Non-pigmented ciliary epithelial cell (primary cell): ENCODE measurements at regions not wholly inside any gene's neighbourhood (a gene's known extent, or its start where the extent isn't known, plus 50 kb on each side); places are given as distances from the start of the nearest gene placed in this dataset.
A peak's percentile ranks its signal among the peaks of the same experiment; 100 is the strongest.

Experiments
- DNase-seq: peaks from one replicate; pipeline ENCODE4 v3.0.0-alpha.2; 2010; ENCODE audit warnings: low read depth

DNA sequence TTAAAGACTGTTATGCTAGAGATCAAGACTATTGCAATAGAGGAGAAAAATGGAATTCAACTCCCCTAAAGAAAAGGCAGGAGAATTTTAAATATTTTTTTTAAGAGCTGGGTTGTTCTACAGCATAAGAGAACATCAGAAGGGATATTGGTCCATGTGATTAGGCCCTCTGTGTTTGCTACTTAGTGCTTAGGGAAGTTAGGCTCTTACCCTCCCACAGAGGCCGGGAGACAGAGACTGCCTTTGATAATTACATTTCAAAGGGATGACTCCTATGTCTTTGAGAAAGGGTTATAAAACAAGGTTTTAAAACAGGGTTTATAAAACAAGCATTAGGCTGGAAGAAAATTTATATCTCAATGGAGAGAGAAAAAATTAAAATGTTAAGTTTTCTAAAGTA, 1248.1 kb upstream of the PCDH20 start:
- no peak for DNase-seq

DNA sequence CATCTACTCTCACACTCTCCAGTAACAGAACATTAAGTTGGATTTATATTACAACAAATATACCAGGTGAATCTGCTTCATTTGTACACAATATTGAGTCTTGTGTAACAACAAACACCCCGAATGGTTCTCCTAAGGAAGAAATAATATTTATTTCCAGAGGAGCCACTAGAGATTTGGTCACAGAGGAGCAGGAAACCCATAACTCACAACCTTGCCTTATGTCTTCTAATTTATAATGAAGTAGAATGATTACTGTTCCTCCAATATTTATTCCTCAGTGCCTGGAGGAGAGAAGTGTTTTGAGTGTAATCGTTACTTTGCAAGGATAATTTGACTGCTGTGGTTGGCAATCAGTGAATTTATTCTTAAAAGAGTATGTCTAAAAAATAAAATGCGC, 1243.7 kb upstream of the PCDH20 start:
- no peak for DNase-seq

DNA sequence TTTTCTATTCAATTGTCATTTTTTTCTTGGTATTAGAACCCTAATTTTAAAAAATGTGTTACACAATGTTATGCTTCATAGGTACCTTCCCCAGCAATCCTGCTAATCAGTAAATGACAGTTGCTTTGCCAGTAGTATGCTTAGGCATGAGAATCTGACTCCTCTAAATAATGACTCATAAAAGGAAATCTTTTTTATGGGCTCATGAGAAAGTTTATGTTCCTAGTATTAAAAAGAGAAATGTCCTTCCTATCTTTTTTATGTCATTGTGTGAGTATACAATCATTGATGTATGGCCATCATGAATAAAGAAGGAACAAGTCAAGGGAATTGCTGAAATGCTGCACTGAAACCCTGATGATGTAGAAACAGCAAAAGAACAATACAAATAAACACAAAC, 1237.7 kb upstream of the PCDH20 start:
- no peak for DNase-seq

DNA sequence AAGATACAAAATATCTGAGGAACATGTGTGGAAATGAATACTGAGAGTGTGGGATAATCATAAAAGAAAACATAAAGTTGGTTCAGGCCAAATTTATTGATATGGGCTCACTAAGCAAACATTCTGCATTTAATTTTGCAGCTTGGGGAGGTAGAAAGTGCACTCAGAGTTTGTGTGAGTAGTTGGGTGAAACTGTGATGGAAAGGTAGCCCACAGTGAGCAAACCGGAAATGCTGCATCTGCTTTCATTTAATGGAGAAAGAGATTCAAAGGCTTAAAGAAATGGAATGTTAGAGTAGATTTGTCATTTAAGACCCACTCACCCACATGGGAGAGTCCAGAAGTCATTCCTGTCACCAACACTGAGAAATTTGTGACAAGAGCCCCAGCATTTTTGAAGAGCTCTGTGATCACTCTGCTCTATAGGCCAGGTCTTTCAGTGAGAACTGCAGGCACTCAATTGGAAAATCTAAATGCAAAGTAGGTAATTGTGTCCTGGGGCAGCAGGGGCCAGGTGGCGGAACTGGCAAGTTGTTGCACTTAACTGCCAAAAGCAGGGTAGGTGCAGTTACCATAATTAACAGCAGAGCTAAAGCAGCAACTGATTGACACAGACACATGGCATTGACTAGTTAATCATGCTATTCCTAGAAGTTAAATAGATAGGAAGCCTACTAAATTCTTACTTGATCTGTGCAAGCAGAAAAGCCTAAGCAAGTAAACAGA, 1228.3 kb upstream of the PCDH20 start:
- DNase-seq: no peak

DNA sequence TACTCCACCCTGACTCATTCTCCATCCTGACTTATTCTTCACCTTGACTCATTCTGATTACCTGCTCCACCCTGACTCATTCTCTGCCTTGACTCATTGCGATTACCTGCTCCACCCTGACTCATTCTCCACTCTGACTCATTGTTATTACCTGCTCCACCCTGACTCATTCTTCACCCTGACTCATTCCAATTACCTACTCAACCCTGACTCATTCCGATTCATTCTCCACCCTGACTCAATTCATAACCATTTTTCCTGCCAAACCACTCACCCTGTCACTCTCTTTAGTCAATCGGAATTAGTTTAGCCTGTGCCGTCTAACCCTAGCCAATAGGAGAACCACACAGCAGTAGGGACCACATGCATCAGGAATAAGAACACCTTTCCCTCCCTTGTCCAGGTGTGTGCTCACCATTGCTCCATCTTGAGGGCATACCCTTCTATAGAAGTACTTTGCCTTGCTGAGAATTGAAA, 1227.4 kb upstream of the PCDH20 start:
- peak; percentile 34 for DNase-seq

DNA sequence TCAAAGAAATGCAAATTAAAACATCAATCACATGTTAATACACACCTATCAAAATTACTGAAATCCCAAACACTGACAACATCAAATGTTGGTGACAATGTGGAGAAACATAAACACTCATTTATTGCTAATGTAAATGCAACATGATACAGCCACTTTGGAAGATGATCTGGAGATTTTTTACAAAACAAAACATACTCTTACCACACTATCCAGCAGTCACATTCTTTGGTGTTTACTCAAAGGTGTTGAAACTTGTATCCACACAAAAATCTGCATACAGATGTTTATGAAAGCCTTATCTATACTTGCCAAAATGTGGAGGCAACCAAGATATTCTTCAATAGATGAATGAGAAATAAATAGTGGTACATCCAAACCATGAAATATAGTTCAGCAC, 1219.5 kb upstream of the PCDH20 start:
- no peak for DNase-seq

DNA sequence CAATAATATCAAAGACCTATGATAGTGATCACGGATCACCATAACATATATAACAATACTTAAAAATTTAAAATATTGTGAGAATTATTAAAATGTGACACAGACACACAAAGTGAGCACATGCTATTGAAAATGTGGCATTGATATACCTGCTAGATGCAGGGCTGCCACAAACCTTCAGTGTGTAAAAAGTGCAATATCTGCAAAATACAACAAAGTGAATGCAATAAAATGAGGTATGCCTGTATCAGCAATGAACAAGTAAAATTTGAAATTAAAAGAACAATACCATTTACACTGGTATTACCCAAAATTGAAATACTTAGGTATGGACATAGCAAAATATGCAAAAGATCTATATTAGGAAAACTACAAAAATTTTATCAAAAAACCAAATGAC, 1217.8 kb upstream of the PCDH20 start:
- DNase-seq: no peak

DNA sequence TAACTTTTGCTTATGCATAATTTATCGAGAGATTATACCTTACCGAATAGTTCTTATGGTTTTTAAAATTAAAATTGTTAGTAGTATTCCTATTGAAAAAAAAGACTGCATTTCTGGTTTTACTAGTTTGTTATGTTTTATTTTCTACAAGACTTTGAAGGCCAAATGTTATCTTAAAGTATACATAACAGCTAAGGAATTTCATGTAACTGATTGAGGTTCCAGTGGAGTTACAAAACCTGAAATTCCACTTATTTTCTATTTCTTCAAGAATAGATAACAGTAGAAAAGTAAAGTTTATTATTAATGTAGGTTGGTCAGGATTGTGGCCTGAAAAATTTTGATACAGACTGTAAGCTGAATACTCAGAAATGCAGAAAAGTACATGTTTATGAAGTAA, 1216.0 kb upstream of the PCDH20 start:
- DNase-seq: no peak

DNA sequence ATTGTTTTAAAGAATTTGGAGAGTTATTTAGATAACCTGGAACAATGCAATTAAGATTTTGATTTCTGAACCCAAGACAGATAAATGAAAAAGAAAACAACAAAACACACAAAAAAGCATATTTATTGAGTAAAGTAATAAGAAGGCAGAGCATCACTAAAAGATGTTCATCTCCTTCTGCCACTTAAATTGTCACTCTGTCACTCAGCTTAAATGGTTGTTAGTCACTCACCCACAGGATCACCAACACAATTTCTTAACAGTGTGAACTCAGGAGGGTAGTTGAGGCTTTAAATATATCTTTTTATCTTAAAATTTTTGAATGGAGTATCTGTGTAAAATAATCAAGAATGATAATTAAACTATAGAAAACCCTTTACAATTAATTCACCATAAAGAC, 1215.5 kb upstream of the PCDH20 start:
- no peak for DNase-seq

DNA sequence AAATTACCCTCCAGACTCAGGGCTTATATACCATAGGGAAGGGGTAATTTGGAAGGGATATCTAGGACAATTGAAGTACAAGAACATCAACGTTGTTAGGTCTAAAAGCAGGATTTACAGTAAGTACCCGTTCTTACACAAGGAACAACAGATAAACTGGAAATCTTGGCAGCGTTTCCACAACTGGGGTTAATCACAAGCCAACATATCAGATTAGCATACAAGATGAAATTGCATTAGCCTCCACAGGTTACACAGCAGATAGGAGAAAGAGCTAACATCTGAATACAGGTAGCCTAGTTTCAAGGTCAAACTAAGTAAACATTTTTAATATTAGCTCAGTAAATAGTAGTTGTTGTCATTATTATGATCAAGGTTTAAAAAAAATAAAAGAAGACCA, 1214.0 kb upstream of the PCDH20 start:
- no peak for DNase-seq

DNA sequence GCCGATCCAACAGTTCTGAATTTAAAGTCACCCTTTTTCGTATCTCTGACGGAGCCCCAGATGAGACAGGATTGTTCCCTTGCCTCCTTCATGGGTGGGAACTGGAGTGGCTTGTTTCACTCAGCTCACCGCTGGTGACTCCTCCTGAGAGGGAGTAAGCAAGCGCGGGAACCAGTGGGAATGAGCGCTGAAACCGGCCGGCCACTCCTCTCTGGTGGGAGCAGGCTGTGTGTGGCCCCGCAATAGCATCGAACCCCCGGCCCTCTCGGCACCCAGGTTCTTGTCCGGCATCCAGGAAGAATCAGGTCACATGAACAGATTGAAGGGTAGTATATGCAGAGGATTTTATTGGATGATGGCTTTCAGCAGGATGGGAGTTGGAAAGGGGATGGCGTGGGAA, 1211.6 kb upstream of the PCDH20 start:
- no peak for DNase-seq

DNA sequence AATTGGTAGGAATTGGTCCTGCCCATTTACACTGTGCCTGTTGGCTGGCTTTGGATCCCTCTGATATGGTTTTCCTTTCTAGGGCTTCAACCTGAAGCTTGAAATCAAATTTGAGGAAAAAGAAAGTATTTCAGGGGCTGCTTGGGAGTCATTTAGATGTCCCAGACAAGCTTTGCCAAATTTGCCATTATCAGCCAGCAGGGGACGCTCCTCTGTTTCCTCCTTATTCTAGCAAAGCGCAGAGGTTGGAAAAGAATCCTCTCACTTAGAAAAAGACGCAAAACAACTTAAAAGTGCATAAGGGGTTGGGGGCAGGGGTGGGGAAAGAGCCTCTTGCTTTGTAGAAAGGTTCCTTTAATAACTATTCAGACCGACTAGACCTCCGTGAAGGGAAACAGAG, 1211.1 kb upstream of the PCDH20 start:
- DNase-seq: no peak

DNA sequence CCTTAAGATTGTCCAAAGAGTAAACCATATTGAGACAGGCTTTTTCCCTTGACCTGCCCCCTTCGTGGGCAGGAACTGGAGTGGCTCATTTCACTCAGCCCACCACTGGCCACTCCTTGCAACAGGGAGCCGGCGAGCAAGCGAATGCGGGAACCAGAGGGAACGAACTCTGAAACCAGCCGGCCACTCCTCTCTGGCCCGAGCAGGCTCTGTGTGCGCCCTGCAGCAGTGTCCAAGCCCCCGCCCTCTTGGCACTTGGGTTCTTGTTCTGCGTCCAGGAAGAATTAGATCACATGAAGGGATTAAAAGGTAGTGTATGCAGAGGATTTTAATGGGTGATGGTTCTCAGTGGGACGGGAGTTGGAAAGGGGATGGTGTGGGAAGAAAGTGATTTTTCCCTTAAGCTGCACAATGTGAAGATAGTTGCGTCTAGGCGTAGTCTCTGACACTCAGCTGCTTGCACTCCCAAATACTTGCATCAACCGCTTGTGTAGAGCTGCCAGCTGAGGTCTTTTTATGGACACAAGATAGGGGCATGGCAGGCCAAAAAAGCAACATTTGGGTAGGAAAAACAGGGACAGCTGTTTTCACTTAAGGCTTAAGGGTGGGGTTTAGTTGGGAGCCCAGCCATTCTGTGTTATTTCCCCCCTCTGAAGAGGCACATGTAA, 1209.7 kb upstream of the PCDH20 start:
- no peak for DNase-seq

DNA sequence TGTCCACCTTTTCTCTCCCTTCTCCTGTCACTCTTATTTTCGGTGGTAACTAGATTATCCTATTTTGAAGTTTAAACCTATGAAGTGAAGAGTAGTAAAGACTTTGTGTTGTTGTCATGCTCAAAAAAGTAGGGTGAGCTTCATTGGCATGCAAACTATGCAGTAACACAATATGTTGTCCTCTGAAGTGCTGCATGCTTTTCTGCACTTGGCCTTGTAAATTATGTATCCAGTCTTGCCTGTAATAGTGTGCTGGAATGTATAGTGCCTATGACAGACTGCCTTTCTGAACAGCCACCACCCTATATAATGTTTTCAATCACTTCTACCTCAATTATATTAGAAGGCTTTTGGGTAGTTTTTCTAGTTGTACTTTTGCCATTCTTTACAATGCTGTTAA, 1198.2 kb upstream of the PCDH20 start:
- DNase-seq: no peak

DNA sequence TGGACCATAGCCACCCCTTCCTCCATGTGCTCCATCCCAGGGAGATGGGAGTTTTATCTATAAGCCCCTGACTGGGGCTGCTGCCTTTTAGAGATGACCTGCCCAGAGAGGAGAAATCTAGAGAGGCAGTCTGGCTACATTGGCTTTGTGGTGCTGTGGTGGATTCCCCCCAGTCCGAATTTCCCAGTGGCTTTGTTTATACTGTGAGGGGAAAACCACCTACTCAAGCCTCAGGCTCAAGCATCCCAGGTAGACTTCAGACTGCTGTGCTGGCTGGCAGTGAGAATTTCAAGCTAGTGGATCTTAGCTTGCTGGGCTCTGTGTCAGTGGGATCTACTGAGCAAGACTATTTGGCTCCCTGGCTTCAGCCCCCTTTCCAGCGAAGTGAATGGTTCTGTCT, 1195.7 kb upstream of the PCDH20 start:
- no peak for DNase-seq

DNA sequence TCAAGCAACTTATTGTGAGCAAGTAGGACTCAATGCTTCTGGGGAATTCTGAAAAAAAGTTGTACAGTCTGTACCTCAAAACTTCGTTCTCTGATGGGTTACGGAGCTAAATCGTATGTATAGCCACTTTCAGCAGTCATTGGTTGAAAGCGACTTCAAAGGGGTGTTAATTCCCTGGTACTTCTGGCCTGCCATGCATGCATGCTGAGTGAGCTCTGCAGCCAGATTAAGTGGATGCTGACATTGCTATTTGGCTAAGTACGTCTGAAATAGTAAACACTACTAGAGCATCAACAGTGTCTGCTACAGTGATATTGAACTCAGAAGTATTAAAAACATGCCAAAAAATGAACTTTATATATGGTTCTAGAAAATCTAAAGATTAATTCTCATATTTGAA, 1183.1 kb upstream of the PCDH20 start:
- no peak for DNase-seq

DNA sequence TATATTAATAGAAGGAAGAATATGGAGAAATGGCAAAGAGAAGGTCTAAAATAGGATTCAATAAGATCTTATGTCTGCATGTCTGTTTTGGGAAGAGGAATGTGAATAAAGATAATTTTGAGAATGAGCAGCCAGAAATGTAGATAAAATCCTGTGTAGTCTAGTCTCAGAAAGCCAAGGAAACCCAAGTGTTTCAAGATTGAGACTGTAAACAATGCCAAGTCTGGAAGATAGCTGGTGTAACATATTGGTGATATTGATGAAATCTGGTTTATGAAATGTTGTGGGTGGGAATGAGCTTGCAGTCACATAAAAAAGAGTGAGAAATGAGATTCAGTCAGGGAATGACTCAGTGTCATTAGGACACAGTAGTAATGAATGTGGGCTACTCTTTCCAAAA, 1180.3 kb upstream of the PCDH20 start:
- no peak for DNase-seq

DNA sequence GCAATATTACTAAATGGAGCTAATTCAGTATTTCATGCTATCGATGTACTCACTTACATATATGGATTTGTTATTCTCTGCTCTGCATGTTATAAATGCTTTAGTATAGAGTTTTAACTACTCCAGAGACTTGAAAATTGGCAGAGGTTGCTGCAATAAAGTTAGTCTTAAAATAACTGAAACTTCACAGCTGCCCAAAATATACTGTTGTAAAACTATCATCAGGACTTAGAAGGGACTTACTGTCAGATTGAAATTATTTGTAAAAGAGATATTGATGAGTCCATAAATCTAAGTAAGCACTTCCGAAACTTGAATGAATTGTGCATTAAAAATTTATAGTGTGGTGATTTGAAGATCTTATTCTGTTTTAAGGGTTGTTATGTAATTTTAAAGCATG, 1178.2 kb upstream of the PCDH20 start:
- DNase-seq: no peak

DNA sequence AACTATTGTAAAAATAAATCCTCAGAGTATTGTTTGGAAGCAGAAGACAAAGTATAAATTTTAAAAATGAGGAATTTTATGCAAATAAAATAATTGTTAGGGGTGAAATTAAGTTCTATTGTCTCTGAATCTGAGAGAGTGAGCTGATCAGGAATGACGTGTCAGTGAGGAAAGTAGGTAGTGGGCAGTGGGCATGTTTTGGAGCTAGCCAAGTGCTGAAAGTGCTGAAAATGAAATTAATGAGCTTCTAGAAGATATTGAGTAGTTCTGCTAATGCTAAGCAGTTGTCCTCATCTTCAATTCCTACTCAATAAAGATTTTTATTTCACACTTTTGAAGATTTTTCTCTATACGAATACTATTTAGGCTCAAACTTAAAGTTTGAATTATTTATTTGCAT, 1167.8 kb upstream of the PCDH20 start:
- no peak for DNase-seq

DNA sequence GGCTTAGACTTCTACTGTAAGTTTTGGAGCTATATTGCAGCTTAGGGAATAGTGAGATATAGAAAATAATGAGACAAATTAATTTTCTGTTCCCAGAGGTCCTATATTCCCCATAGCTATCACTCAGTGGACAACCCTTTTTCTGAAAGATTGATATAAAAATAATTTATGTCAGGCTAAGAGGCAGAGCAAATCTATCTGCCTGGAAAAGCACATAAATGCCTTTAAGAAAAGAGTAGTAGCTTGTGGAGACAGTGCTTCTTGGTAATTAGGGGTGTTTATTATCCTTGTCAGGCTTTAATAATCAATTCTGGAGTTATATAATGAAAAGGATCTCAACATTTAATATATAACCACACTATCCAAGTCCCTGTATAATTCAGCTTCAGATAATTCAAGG, 1162.8 kb upstream of the PCDH20 start:
- no peak for DNase-seq

DNA sequence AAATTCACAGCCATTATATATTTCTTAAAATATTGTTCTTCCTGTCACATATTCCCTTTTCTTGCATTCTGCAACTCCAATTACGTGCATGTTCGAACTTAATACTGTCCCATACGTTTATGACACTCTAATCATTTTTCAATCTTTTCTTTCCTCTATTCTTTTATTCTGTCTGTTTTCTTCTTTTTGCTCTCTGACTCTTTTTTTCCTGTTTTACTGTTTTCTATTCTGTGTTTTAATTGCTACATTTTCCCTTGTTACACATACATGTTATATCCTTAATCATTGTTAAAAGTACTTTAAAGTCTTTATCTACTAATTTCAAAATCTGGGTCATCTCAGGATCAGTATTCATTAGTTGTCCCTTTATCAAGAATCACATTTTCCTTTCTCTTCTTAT, 1149.1 kb upstream of the PCDH20 start:
- no peak for DNase-seq

DNA sequence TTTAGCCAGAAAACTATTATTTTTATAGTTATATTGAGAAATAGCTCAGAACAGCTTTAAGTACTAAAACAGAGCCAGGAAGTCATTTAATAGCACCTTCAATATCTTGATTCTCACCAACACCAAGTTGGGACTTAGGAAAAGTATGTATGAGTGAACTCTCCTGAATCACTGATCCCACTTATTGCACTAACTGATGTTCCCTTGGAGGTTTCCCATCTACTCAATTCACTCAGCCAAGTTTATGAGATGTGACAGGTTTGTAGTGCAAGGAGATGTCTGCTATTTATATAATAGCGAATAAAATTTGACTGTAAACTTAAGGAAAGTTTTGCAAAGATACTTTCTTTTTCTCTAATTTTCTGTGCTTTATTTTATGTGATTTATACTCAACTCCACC, 1147.6 kb upstream of the PCDH20 start:
- no peak for DNase-seq

DNA sequence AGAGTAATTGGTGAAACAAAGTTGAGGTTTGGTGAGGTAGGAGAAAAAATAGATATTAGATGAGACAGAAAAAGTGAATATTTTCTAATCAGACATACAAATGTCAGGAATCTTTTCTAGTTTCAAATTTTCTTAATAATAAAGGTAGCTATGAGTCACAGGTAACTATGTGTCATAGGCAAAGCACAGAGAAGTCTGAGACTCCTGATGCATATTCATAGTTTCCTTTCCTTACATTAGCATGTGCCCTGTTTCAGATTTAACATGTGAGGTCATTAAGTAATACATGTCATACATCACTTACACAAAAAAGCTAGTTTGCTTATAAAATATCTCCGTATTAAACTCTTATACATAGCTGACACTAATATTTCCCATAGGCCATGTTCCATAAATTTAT, 1141.3 kb upstream of the PCDH20 start:
- no peak for DNase-seq

DNA sequence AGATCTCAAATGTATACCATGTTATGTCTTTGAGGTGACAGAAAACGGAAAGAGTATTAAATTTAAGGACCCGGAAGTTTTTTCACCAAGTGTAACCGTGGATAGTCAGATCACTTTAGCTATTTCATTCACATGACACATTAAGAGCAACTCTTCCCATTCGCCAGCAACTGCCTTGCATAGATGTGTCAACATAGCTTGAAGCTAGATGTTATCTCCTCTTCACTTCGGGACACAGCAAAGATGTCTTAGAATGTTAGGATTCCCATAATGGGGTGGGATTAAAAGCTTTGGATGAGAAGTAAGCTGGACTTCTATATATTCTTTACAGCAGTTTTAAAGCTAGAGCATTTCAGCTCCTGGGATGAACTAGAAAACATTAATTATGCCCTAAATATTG, 1135.9 kb upstream of the PCDH20 start:
- no peak for DNase-seq
